OCI-LY3 (cell line): ENCODE measurements at regions not wholly inside any gene's neighbourhood (a gene's known extent, or its start where the extent isn't known, plus 50 kb on each side); places are given as distances from the start of the nearest gene placed in this dataset.

Experiments used
- H2AFZ ChIP-seq: fragments of 200-600, 300-600 bp; shearing (Covaris generic); 2 replicates; pipeline ENCODE4 v1.6.0; 2014; ENCODE audit warnings: antibody characterized with exemption, low read depth, low read length
- H3K27ac ChIP-seq: fragments of 200-600, 300-600 bp; sonication (generic); 2 replicates; pipeline ENCODE4 v1.5.1; 2014; ENCODE audit warnings: mild to moderate bottlenecking, low read length, moderate library complexity, mixed read lengths
- H3K27me3 ChIP-seq: fragments of 200-600, 300-600 bp; sonication (generic); 2 replicates; pipeline ENCODE4 v1.6.1; 2014; ENCODE audit warnings: low read depth, low read length, mixed read lengths
- H3K36me3 ChIP-seq: fragments of 200-600, 300-600 bp; sonication (generic); replicated peaks from 2 replicates; pipeline ENCODE3; 2014; ENCODE audit warnings: low read depth, low read length, mixed read lengths
- H3K4me1 ChIP-seq: fragments of 300-600, 200-600 bp; sonication (generic); 2 replicates; pipeline ENCODE4 v1.6.1; 2014; ENCODE audit warnings: low read length, mixed read lengths
- H3K4me2 ChIP-seq: fragments of 200-600, 300-600 bp; sonication (generic); 2 replicates; pipeline ENCODE4 v1.6.1; 2014; ENCODE audit warnings: low read length, mixed read lengths
- H3K4me3 ChIP-seq: fragments of 300-600, 200-600 bp; sonication (generic); 2 replicates; pipeline ENCODE4 v1.5.1; 2014; ENCODE audit warnings: antibody characterized with exemption, mild to moderate bottlenecking, low read length, moderate library complexity
- H3K79me2 ChIP-seq: fragments of 300-600, 200-600 bp; shearing (Covaris generic); 2 replicates; pipeline ENCODE4 v1.6.1; 2014; ENCODE audit warnings: mild to moderate bottlenecking, low read length, mixed read lengths
- H3K9ac ChIP-seq: fragments of 300-600, 200-600 bp; shearing (Covaris generic); 2 replicates; pipeline ENCODE4 v1.6.0; 2014; ENCODE audit warnings: mild to moderate bottlenecking, low read length, moderate library complexity
- H3K9me3 ChIP-seq: fragments of 200-600, 300-600 bp; shearing (Covaris generic); 2 replicates; pipeline ENCODE4 v1.6.1; 2014; ENCODE audit warnings: low read length, mixed read lengths; ENCODE audit not compliant: insufficient read depth
- H4K20me1 ChIP-seq: fragments of 200-600, 300-600 bp; sonication (generic); 2 replicates; pipeline ENCODE4 v1.6.1; 2016; ENCODE audit warnings: low read length, mixed read lengths; ENCODE audit not compliant: insufficient read depth
- EZH2phosphoT487 ChIP-seq: fragments of 200-600 bp; shearing (Covaris generic); IDR thresholded peaks from 2 replicates; pipeline ENCODE4 v1.6.1; 2018; ENCODE audit warnings: antibody characterized with exemption, mixed run types, low read depth
- TF ChIP-seq, protein P1 (sequence below): fragments of 200-600, 300-600 bp; sonication (generic); IDR thresholded peaks from 2 replicates; pipeline ENCODE4 v1.5.1; 2014; ENCODE audit warnings: antibody characterized with exemption, low read length, low read depth

DNA sequence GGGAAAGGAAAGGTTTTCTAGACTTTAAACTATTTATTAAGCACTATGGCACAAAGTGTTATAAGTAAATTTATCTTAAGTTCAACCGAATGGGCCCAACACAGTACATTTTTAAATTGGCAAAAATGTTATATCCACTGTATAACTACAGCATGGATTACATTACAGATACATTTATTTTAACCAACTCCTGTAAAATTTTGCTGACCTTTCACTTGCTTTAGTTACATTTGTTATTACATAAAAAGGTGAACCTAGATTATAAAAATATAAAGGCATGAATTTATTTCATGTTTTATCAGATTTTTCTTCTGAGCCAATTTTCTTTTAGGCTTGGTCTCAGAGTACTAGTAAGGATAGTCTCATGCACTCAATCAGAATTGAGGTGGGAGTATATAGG, 221.9 kb upstream of the GBE1 start:
- Histone ChIP-seq H3K4me1 (peaks cover 16% of the 10 kb centered on the region), H3K9me3 (no peaks in the 10 kb centered on the region), H3K4me3 (no peak overlapping the region), H3K27ac (no peak overlapping the region), H3K4me2 (no peak overlapping the region), H3K27me3 (no peaks in the 10 kb centered on the region), H4K20me1 (no peaks in the 10 kb centered on the region), H3K9ac (no peak overlapping the region), H3K36me3 (no peaks in the 10 kb centered on the region), H2AFZ (no peak overlapping the region), H3K79me2 (no peaks in the 10 kb centered on the region)
- TF ChIP-seq EZH2phosphoT487, result no peak
- TF ChIP-seq, protein P1, sequence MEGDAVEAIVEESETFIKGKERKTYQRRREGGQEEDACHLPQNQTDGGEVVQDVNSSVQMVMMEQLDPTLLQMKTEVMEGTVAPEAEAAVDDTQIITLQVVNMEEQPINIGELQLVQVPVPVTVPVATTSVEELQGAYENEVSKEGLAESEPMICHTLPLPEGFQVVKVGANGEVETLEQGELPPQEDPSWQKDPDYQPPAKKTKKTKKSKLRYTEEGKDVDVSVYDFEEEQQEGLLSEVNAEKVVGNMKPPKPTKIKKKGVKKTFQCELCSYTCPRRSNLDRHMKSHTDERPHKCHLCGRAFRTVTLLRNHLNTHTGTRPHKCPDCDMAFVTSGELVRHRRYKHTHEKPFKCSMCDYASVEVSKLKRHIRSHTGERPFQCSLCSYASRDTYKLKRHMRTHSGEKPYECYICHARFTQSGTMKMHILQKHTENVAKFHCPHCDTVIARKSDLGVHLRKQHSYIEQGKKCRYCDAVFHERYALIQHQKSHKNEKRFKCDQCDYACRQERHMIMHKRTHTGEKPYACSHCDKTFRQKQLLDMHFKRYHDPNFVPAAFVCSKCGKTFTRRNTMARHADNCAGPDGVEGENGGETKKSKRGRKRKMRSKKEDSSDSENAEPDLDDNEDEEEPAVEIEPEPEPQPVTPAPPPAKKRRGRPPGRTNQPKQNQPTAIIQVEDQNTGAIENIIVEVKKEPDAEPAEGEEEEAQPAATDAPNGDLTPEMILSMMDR, result no peak

DNA sequence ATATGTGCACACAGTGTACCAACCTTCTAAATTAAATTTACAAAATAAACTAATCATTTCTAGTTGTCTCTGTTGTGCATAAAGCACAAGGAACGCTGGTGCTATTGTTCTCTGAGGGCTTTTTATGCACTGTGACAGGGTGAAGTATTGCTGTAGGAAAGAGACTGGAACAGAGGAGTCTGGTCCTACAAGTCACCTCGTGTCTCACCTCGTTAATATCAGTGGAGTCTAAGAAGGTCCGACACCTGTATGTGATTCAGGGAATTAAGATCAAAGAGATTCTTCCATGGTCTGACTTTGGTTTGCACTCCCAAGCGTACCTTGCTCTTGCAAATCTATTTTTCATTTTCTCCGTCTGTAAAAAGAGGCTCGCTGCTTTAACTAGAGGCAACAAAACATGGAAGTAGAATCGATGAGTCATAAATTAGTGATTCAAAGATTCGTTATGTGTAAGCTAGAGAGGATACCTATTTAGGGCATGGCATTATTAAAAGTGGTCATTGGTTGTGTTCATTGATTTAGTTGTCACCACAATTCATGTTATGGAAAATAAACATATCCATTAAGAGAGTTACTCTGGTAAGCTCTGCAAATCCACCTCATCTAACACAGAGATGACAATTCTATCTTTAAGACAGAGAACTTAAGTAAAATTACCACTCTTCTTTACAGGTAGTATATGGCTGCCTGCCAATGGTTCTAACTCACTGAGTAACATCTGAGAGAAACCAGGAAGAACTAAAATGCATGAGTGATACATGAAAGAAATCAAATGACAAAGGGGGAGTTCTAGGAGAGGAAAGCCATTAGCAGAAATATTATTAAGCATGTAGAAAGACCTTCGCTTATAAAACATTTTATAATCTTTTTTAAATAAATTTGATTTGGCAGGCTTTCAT, 219.4 kb upstream of the GBE1 start:
- Histone ChIP-seq H3K9ac (no peak overlapping the region), H3K4me3 (peak overlapping the region; percentile 39), H3K27me3 (no peaks in the 10 kb centered on the region), H4K20me1 (no peaks in the 10 kb centered on the region), H3K9me3 (no peaks in the 10 kb centered on the region), H2AFZ (peak overlapping the region; percentile 48), H3K36me3 (no peaks in the 10 kb centered on the region), H3K4me2 (peak overlapping the region; percentile 55), H3K4me1 (peaks cover 16% of the 10 kb centered on the region), H3K27ac (peak overlapping the region; percentile 25; the same call in 1 of the 2 replicates), H3K79me2 (no peaks in the 10 kb centered on the region)
- TF ChIP-seq, protein P1, result no peak
- TF ChIP-seq EZH2phosphoT487, result no peak

DNA sequence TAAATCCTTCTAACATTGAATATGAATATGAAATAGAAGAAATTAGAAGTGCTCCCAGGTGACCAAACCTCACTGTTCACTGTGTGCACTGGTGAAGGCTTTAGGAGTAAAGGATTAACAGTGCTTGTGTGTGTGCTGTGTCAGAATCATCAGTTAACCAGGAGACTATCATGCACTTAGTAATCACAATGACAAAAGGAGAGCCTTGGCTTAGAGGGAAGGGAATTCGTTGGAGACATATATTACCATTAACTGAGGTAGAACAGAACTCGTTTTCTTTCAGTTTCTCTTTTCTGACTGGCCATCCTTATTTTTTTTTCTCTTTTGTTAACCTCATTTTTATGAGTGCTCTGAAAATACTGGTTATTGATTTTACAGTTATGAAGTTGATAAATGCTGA, 213.3 kb upstream of the GBE1 start:
- Histone ChIP-seq H3K4me3 (peak overlapping the region; percentile 6), H3K27ac (no peak overlapping the region), H3K4me1 (peaks cover 3% of the 10 kb centered on the region; the same call in 1 of the 2 replicates), H3K9ac (no peak overlapping the region), H3K79me2 (no peaks in the 10 kb centered on the region), H3K27me3 (no peaks in the 10 kb centered on the region), H4K20me1 (no peaks in the 10 kb centered on the region), H3K36me3 (peaks cover 3% of the 10 kb centered on the region), H2AFZ (peak overlapping the region; percentile 89), H3K4me2 (peak overlapping the region; percentile 38), H3K9me3 (peaks cover 9% of the 10 kb centered on the region; the same call in 1 of the 2 replicates)
- no peak for TF ChIP-seq EZH2phosphoT487
- TF ChIP-seq, protein P1, result no peak

DNA sequence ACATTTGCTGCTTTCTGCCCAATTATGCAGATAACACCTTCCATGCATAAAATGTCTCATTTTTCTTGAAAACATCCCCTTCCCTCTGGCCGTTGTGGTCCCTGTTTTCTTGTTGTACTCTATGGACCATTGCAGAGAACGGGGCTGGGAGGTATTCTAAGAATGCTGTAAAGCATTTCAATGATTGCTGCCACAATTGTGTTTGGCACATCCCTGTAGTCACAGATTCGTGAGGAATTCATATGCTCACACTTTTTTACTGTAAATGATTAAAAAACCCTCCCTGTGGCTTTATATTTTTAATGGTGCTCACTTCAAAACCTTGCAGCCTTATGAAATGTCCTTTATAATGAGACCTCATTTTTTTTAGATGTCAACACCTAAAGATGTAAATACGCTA, 207.2 kb upstream of the GBE1 start:
- Histone ChIP-seq H3K4me1 (no peaks in the 10 kb centered on the region), H2AFZ (no peak overlapping the region), H4K20me1 (no peaks in the 10 kb centered on the region), H3K9ac (no peak overlapping the region), H3K9me3 (peaks cover 9% of the 10 kb centered on the region; the same call in 1 of the 2 replicates), H3K4me2 (no peak overlapping the region), H3K36me3 (peaks cover 3% of the 10 kb centered on the region), H3K27ac (no peak overlapping the region), H3K4me3 (no peak overlapping the region), H3K27me3 (no peaks in the 10 kb centered on the region), H3K79me2 (no peaks in the 10 kb centered on the region)
- TF ChIP-seq, protein P1, result no peak
- TF ChIP-seq EZH2phosphoT487, result no peak
